H1 (cell line): ENCODE measurements at regions not wholly inside any gene's neighbourhood (a gene's known extent, or its start where the extent isn't known, plus 50 kb on each side); places are given as distances from the start of the nearest gene placed in this dataset.

Experiments used
- POLR2A ChIP-seq, 2 experiments: IDR thresholded peaks; 1 replicate in 1 of 2; 2 replicates in 1 of 2; pipeline ENCODE4 v1.6.1; 2011; ENCODE audit warnings: low read depth in 2 of 2, low read length in 2 of 2, mild to moderate bottlenecking in 2 of 2; ENCODE audit errors: control extremely low read depth in 1 of 2
- TBP ChIP-seq: IDR thresholded peaks from 2 replicates; pipeline ENCODE4 v1.6.1; 2011; ENCODE audit warnings: low read depth, low read length, improper control_type of control experiment

- TF ChIP-seq TBP (no peak), POLR2A (IDR thresholded peaks at IDR 0.05; ENCODE audit: control extremely low read depth in 1 of 2, low read depth in 2 of 2, low read length in 2 of 2) (no peak)
Measured at GRCh38 chr19:28971049-28971448, 241.9 kb downstream of the UQCRFS1 start.
